Smooth muscle cell (in vitro differentiated cells): ENCODE measurements at regions not wholly inside any gene's neighbourhood (a gene's known extent, or its start where the extent isn't known, plus 50 kb on each side); places are given as distances from the start of the nearest gene placed in this dataset.

Source experiments
- DNase-seq: peaks from one replicate; lab custom pipeline; 2025; ENCODE audit not compliant: unreplicated experiment; lab: John Stamatoyannopoulos, UW
- H2AFZ ChIP-seq: fragments of 200-600 bp; sonication (generic); 2 replicates; pipeline ENCODE4 v1.6.0; 2016; ENCODE audit warnings: antibody characterized with exemption, low read depth, mild to moderate bottlenecking
- H3F3A ChIP-seq: fragments of 200-600 bp; sonication (generic); 2 replicates; pipeline ENCODE4 v1.6.0; 2017; ENCODE audit warnings: antibody characterized with exemption, low read depth
- H3K27ac ChIP-seq: fragments of 200-600 bp; sonication (generic); 2 replicates; pipeline ENCODE4 v1.5.1; 2016; ENCODE audit warnings: low read depth, mild to moderate bottlenecking
- H3K27me3 ChIP-seq: fragments of 200-600 bp; sonication (generic); 2 replicates; pipeline ENCODE4 v1.6.1; 2016; ENCODE audit warnings: low read depth, mild to moderate bottlenecking
- H3K36me3 ChIP-seq: fragments of 200-600 bp; sonication (generic); 2 replicates; pipeline ENCODE4 v1.5.1; 2016; ENCODE audit warnings: low read depth
- H3K4me1 ChIP-seq: fragments of 200-600 bp; sonication (generic); 2 replicates; pipeline ENCODE4 v1.5.1; 2016; ENCODE audit warnings: low read depth
- H3K4me2 ChIP-seq: fragments of 200-600 bp; sonication (generic); 2 replicates; pipeline ENCODE4 v1.6.0; 2016; ENCODE audit warnings: mild to moderate bottlenecking
- H3K4me3 ChIP-seq: fragments of 200-600 bp; sonication (generic); 2 replicates; pipeline ENCODE4 v1.5.1; 2016; ENCODE audit warnings: mild to moderate bottlenecking
- H3K79me2 ChIP-seq: fragments of 200-600 bp; sonication (generic); 2 replicates; pipeline ENCODE4 v1.6.0; 2016; ENCODE audit warnings: low read depth, mild to moderate bottlenecking
- H3K9ac ChIP-seq: fragments of 200-600 bp; sonication (generic); 2 replicates; pipeline ENCODE4 v1.6.0; 2016; ENCODE audit warnings: low read depth
- H3K9me3 ChIP-seq: fragments of 200-600 bp; sonication (generic); replicated peaks from 2 replicates; pipeline ENCODE4 v1.5.1; 2016; ENCODE audit warnings: low read depth
- H4K20me1 ChIP-seq: fragments of 200-600 bp; sonication (generic); 2 replicates; pipeline ENCODE4 v1.6.0; 2016; ENCODE audit warnings: low read depth
- WGBS: methylation state at CpG from one replicate; pipeline ENCODE4 v1.1.7; 2016; ENCODE audit warnings: low lambda C conversion rate; 5-methylcytosine and 5-hydroxymethylcytosine counted together
- TF ChIP-seq, protein P1 (sequence below): fragments of 200-600 bp; sonication (generic); IDR thresholded peaks from 2 replicates; pipeline ENCODE4 v1.5.1; 2017; ENCODE audit warnings: borderline replicate concordance, mild to moderate bottlenecking, antibody characterized with exemption; ENCODE audit not compliant: insufficient read depth, poor library complexity, severe bottlenecking

GRCh38 chr7:98559219-98559618, 57.9 kb upstream of the NPTX2 start:
- no peaks in the 10 kb centered on the region for H3F3A ChIP-seq
- no peak overlapping the region for H3K4me3 ChIP-seq
- H3K9me3 ChIP-seq, result no peaks in the 10 kb centered on the region
- no peaks in the 10 kb centered on the region for H3K79me2 ChIP-seq
- H3K27me3 ChIP-seq, result no peaks in the 10 kb centered on the region
- no peak overlapping the region for H3K27ac ChIP-seq
- no peaks in the 10 kb centered on the region for H3K4me1 ChIP-seq
- TF ChIP-seq, protein P1, sequence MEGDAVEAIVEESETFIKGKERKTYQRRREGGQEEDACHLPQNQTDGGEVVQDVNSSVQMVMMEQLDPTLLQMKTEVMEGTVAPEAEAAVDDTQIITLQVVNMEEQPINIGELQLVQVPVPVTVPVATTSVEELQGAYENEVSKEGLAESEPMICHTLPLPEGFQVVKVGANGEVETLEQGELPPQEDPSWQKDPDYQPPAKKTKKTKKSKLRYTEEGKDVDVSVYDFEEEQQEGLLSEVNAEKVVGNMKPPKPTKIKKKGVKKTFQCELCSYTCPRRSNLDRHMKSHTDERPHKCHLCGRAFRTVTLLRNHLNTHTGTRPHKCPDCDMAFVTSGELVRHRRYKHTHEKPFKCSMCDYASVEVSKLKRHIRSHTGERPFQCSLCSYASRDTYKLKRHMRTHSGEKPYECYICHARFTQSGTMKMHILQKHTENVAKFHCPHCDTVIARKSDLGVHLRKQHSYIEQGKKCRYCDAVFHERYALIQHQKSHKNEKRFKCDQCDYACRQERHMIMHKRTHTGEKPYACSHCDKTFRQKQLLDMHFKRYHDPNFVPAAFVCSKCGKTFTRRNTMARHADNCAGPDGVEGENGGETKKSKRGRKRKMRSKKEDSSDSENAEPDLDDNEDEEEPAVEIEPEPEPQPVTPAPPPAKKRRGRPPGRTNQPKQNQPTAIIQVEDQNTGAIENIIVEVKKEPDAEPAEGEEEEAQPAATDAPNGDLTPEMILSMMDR, result no peak
- H3K36me3 ChIP-seq, result no peaks in the 10 kb centered on the region
- H2AFZ ChIP-seq, result no peak overlapping the region
- H3K9ac ChIP-seq, result no peak overlapping the region
- 95% methylated on average over 3 of the region's 3 CpGs for WGBS
- H3K4me2 ChIP-seq, result no peak overlapping the region
- DNase-seq, result no peak
- no peaks in the 10 kb centered on the region for H4K20me1 ChIP-seq

- no peak overlapping the region for H3K27ac ChIP-seq
- WGBS, result 80% methylated on average over 11 of the region's 11 CpGs
- DNase-seq, result no peak
Observed at GRCh38 chr7:98557538-98558031, 59.5 kb upstream of the NPTX2 start.

DNA sequence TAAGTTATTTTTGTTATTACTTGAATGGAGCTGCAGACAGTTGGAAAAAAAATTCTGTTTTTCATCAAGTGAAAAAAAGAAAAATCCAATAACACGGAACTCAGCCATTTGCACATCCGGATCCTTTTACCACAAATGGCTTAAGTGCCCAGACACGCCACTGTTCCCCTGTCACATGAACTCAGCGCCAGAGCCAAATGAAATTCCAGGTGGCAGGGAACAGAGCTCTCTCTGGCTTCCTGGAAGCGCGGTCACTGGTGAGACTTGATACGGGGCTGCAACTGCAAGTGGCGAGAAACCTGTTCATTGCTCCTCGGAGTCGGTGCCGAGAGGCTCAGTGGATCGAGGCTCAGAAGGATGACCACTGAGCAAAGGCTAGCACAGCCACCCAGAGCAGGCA, 60.8 kb upstream of the NPTX2 start:
- H4K20me1 ChIP-seq, result no peaks in the 10 kb centered on the region
- no peak overlapping the region for H3K9ac ChIP-seq
- TF ChIP-seq, protein P1, result no peak
- no peaks in the 10 kb centered on the region for H3F3A ChIP-seq
- 92% methylated on average over 12 of the region's 12 CpGs for WGBS
- no peak overlapping the region for H3K4me2 ChIP-seq
- H3K79me2 ChIP-seq, result no peaks in the 10 kb centered on the region
- H3K27me3 ChIP-seq, result no peaks in the 10 kb centered on the region
- H3K36me3 ChIP-seq, result no peaks in the 10 kb centered on the region
- H3K9me3 ChIP-seq, result no peaks in the 10 kb centered on the region
- H3K27ac ChIP-seq, result no peak overlapping the region
- no peak overlapping the region for H3K4me3 ChIP-seq
- no peak for DNase-seq
- H3K4me1 ChIP-seq, result no peaks in the 10 kb centered on the region
- no peak overlapping the region for H2AFZ ChIP-seq

More at GRCh38 chr7:98557538-98558031, 59.5 kb upstream of the NPTX2 start:
- Histone ChIP-seq H3K9ac (no peak overlapping the region), H3K27me3 (no peaks in the 10 kb centered on the region), H2AFZ (no peak overlapping the region), H4K20me1 (no peaks in the 10 kb centered on the region), H3K4me3 (no peak overlapping the region), H3K9me3 (no peaks in the 10 kb centered on the region), H3K4me1 (no peaks in the 10 kb centered on the region), H3K36me3 (no peaks in the 10 kb centered on the region), H3K4me2 (no peak overlapping the region), H3F3A (no peaks in the 10 kb centered on the region), H3K79me2 (no peaks in the 10 kb centered on the region)
- TF ChIP-seq, protein P1, result no peak

DNA sequence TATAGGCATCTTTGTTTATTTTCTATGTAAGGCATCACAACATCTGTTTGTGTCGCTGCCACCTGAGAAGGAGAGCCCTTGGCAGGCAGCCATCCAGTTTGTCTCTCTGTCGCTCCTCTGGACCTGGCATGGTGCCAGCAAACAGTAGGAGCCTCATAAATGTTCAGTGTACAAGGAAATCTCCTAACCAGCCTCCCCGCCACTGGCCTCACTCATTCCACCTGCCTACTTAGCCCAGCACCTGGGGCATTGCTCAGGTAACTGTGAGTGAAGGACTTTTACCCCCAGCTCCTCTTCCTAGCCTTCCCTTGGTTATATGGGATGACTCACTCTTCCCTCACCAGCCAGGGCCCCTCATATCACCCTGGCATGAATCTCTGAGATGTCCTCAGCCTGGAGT, 61.7 kb upstream of the NPTX2 start:
- no peak overlapping the region for H3K27ac ChIP-seq
- no peaks in the 10 kb centered on the region for H3F3A ChIP-seq
- no peak overlapping the region for H2AFZ ChIP-seq
- H3K79me2 ChIP-seq, result no peaks in the 10 kb centered on the region
- TF ChIP-seq, protein P1, result no peak
- no peaks in the 10 kb centered on the region for H3K9me3 ChIP-seq
- 85% methylated on average over 3 of the region's 3 CpGs for WGBS
- no peaks in the 10 kb centered on the region for H3K36me3 ChIP-seq
- no peak for DNase-seq
- H3K27me3 ChIP-seq, result no peaks in the 10 kb centered on the region
- H3K4me3 ChIP-seq, result no peak overlapping the region
- H4K20me1 ChIP-seq, result no peaks in the 10 kb centered on the region
- no peaks in the 10 kb centered on the region for H3K4me1 ChIP-seq
- no peak overlapping the region for H3K4me2 ChIP-seq
- no peak overlapping the region for H3K9ac ChIP-seq
